GM23248 (cell line): ENCODE measurements at regions not wholly inside any gene's neighbourhood (a gene's known extent, or its start where the extent isn't known, plus 50 kb on each side); places are given as distances from the start of the nearest gene placed in this dataset.

Experiments used
- DNase-seq: peaks from one replicate; pipeline ENCODE4 v3.0.0-alpha.2; 2015
- H2AFZ ChIP-seq: fragments of 200-600 bp; sonication (generic); 2 replicates; pipeline ENCODE4 v1.6.1; 2016; ENCODE audit warnings: antibody characterized with exemption
- H3F3A ChIP-seq: fragments of 200-600 bp; sonication (generic); 2 replicates; pipeline ENCODE4 v1.6.1; 2016; ENCODE audit warnings: mild to moderate bottlenecking, antibody characterized with exemption, mixed run types; ENCODE audit not compliant: insufficient read depth
- H3K27ac ChIP-seq: fragments of 200-600 bp; sonication (generic); 2 replicates; pipeline ENCODE4 v1.5.1; 2016; ENCODE audit warnings: mild to moderate bottlenecking
- H3K27me3 ChIP-seq: fragments of 200-600 bp; sonication (generic); replicated peaks from 2 replicates; pipeline ENCODE4 v1.6.1; 2016; ENCODE audit warnings: mild to moderate bottlenecking; ENCODE audit not compliant: insufficient read depth
- H3K36me3 ChIP-seq: fragments of 200-600 bp; sonication (generic); 2 replicates; pipeline ENCODE4 v1.6.1; 2016; ENCODE audit warnings: low read depth, mild to moderate bottlenecking
- H3K4me1 ChIP-seq: fragments of 200-600 bp; sonication (generic); 2 replicates; pipeline ENCODE4 v1.6.1; 2016; ENCODE audit warnings: mild to moderate bottlenecking; ENCODE audit not compliant: insufficient read depth
- H3K4me2 ChIP-seq: fragments of 200-600 bp; sonication (generic); one replicate; pipeline ENCODE4 v1.6.1; 2016; ENCODE audit warnings: mild to moderate bottlenecking; ENCODE audit not compliant: unreplicated experiment
- H3K4me3 ChIP-seq: fragments of 200-600 bp; sonication (generic); 2 replicates; pipeline ENCODE4 v1.5.1; 2016; ENCODE audit warnings: mild to moderate bottlenecking
- H3K79me2 ChIP-seq: fragments of 200-600 bp; sonication (generic); 2 replicates; pipeline ENCODE4 v1.6.1; 2016; ENCODE audit warnings: mild to moderate bottlenecking; ENCODE audit not compliant: insufficient read depth
- H3K9ac ChIP-seq: fragments of 200-600 bp; sonication (generic); 2 replicates; pipeline ENCODE4 v1.6.1; 2016; ENCODE audit warnings: mild to moderate bottlenecking
- H3K9me2 ChIP-seq: fragments of 200-600 bp; sonication (generic); 2 replicates; pipeline ENCODE4 v1.6.1; 2016; ENCODE audit warnings: mixed run types, mild to moderate bottlenecking, moderate library complexity; ENCODE audit not compliant: insufficient read depth
- H3K9me3 ChIP-seq: fragments of 200-600 bp; sonication (generic); one replicate; pipeline ENCODE4 v1.6.1; 2017; ENCODE audit warnings: low read depth
- H4K20me1 ChIP-seq: fragments of 200-600 bp; sonication (generic); 2 replicates; pipeline ENCODE4 v1.6.0; 2016; ENCODE audit not compliant: insufficient read depth
- EZH2 ChIP-seq: fragments of 200-600 bp; sonication (generic); IDR thresholded peaks from 2 replicates; pipeline ENCODE4 v1.6.1; 2018; ENCODE audit warnings: antibody characterized with exemption, mild to moderate bottlenecking; ENCODE audit not compliant: insufficient read depth, poor library complexity, severe bottlenecking
- EZH2phosphoT487 ChIP-seq: fragments of 200-600 bp; sonication (generic); IDR thresholded peaks from 2 replicates; pipeline ENCODE4 v1.6.1; 2018; ENCODE audit warnings: antibody characterized with exemption, moderate library complexity, mild to moderate bottlenecking, low read depth; ENCODE audit not compliant: insufficient read depth
- WGBS, 2 experiments: methylation state at CpG; one replicate each; pipeline ENCODE4 v1.1.6; 2015 to 2017; ENCODE audit warnings: low lambda C conversion rate in 2 of 2, low coverage in 1 of 2; ENCODE audit errors: missing lambda C conversion rate in 2 of 2; 5-methylcytosine and 5-hydroxymethylcytosine counted together
- in situ Hi-C: fragments of 300-500 bp; cut with MboI; formaldehyde crosslinking; loops from 2 replicates; pipeline ENCODE4 v1.15.0; 2020

- in situ Hi-C loops: no loop called here
- no peaks in the 10 kb centered on the region for H3K9me2 ChIP-seq
- no peaks in the 10 kb centered on the region for H3F3A ChIP-seq
- H3K4me1 ChIP-seq: no peaks in the 10 kb centered on the region
- no peak for DNase-seq
- 69 to 72% methylated on average over 7 of the region's 7 CpGs for WGBS, 2 experiments
- no peak overlapping the region for H3K27ac ChIP-seq
- no peak overlapping the region for H3K4me2 ChIP-seq
- H3K27me3 ChIP-seq: peaks cover 67% of the 10 kb centered on the region
- H3K79me2 ChIP-seq: no peaks in the 10 kb centered on the region
- no peak overlapping the region for H2AFZ ChIP-seq
- H3K9me3 ChIP-seq: no peaks in the 10 kb centered on the region
- H3K36me3 ChIP-seq: no peaks in the 10 kb centered on the region
- no peaks in the 10 kb centered on the region for H4K20me1 ChIP-seq
- TF ChIP-seq EZH2phosphoT487 (no peak), EZH2 (no peak)
- H3K9ac ChIP-seq: no peak overlapping the region
- H3K4me3 ChIP-seq: no peak overlapping the region
These were observed 169.2 kb upstream of the IRF2BP2 start for GRCh38 chr1:234779160-234779538.

- H3K27ac ChIP-seq: no peak overlapping the region
- in situ Hi-C loops: no loop called here
- H3K27me3 ChIP-seq: peaks cover 67% of the 10 kb centered on the region
- no peak overlapping the region for H3K9ac ChIP-seq
- no peak overlapping the region for H3K4me2 ChIP-seq
- no peak for DNase-seq
- no peak overlapping the region for H2AFZ ChIP-seq
- H3K36me3 ChIP-seq: no peaks in the 10 kb centered on the region
- H3K9me3 ChIP-seq: no peaks in the 10 kb centered on the region
- no peaks in the 10 kb centered on the region for H3K9me2 ChIP-seq
- H3K79me2 ChIP-seq: no peaks in the 10 kb centered on the region
- WGBS, 2 experiments: 64 to 65% methylated on average over 22 of the region's 22 CpGs
- H3K4me3 ChIP-seq: no peak overlapping the region
- H3F3A ChIP-seq: no peaks in the 10 kb centered on the region
- H3K4me1 ChIP-seq: no peaks in the 10 kb centered on the region
- TF ChIP-seq EZH2: no peak
- no peak for TF ChIP-seq EZH2phosphoT487
- H4K20me1 ChIP-seq: no peaks in the 10 kb centered on the region
These were observed 168.5 kb upstream of the IRF2BP2 start for GRCh38 chr1:234778221-234779159.

- TF ChIP-seq EZH2 (no peak), EZH2phosphoT487 (no peak)
- no peak for DNase-seq
- Histone ChIP-seq H3K9me3 (no peaks in the 10 kb centered on the region), H2AFZ (no peak overlapping the region), H3K4me1 (peaks cover under 1% of the 10 kb centered on the region), H3K4me2 (no peak overlapping the region), H3K9ac (no peak overlapping the region), H3K36me3 (no peaks in the 10 kb centered on the region), H3K27me3 (peaks cover 63% of the 10 kb centered on the region), H3K79me2 (no peaks in the 10 kb centered on the region), H3K9me2 (no peaks in the 10 kb centered on the region), H3K4me3 (no peak overlapping the region), H3K27ac (no peak overlapping the region), H4K20me1 (no peaks in the 10 kb centered on the region), H3F3A (no peaks in the 10 kb centered on the region)
- WGBS, 2 experiments: 52 to 68% methylated on average over 1 of the region's 1 CpG
- in situ Hi-C loops: no loop called here
These were observed 167.9 kb upstream of the IRF2BP2 start for GRCh38 chr1:234777856-234778220.

GRCh38 chr1:234776876-234777855, 167.2 kb upstream of the IRF2BP2 start:
- no peak overlapping the region for H2AFZ ChIP-seq
- WGBS, 2 experiments: 50% methylated on average over 14 of the region's 14 CpGs
- H3K9ac ChIP-seq: no peak overlapping the region
- peaks cover under 1% of the 10 kb centered on the region; the same call in 1 of the 2 replicates for H3F3A ChIP-seq
- peaks cover 6% of the 10 kb centered on the region for H3K4me1 ChIP-seq
- H3K36me3 ChIP-seq: no peaks in the 10 kb centered on the region
- no peak for DNase-seq
- H3K79me2 ChIP-seq: no peaks in the 10 kb centered on the region
- no peaks in the 10 kb centered on the region for H3K9me3 ChIP-seq
- H3K27me3 ChIP-seq: peaks cover 56% of the 10 kb centered on the region
- in situ Hi-C loops: no loop called here
- H3K4me2 ChIP-seq: no peak overlapping the region
- H3K4me3 ChIP-seq: no peak overlapping the region
- no peak overlapping the region for H3K27ac ChIP-seq
- TF ChIP-seq EZH2phosphoT487 (no peak), EZH2 (no peak)
- no peaks in the 10 kb centered on the region for H4K20me1 ChIP-seq
- no peaks in the 10 kb centered on the region for H3K9me2 ChIP-seq
